ENCODE measurements at regions not wholly inside any gene's neighbourhood (a gene's known extent, or its start where the extent isn't known, plus 50 kb on each side); places are given as distances from the start of the nearest gene placed in this dataset.

DNA sequence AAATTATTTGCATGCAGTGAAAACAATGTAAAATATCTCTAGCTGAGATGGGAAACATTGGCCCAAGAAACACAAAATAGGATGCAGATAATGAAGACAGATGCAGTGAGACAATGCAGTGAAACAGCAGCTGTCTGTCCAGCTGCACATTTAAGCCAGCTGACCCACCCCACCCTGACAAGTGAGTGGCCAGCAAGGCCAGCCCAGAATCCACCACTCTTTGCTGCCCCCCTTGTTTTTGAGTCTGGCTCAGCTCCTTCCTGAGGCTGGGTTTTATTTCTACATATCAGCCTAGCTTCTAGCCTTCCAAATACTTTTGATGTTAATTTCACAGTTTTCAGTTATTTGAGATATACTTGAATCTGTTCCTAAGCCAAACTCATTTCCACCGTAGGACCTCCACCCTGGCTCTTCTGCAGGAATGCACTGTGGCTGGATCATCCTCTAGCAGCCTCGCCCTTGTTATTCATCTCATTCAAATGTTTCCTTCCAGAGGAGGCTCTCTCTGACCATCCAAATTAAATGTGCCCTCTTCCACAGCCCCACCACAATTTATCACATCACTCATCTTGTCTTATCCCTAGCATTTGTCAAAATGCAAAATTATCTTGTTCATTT is 154.1 kb upstream of the POU2AF2 start:
- DNase-seq: no peak

DNA sequence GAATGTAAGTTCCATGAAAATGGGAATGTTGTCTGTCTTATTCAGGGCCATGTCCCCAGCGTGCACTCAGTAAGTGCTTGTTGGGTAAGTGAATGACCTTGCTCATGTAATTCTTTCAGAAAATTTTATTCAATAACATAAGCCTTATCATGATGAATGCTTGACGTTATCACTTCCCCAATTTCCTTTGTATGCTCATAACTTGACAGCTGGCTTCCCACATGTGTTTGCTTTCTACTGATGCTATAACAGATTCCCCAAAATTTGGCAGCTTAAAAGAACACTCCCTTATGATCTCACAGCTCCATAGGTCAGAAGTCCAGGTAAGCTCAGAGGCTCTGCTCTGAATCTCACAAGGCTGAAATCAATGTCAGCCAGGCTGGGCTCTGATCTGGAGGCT is 155.8 kb upstream of the POU2AF2 start:
- DNase-seq: no peak

DNA sequence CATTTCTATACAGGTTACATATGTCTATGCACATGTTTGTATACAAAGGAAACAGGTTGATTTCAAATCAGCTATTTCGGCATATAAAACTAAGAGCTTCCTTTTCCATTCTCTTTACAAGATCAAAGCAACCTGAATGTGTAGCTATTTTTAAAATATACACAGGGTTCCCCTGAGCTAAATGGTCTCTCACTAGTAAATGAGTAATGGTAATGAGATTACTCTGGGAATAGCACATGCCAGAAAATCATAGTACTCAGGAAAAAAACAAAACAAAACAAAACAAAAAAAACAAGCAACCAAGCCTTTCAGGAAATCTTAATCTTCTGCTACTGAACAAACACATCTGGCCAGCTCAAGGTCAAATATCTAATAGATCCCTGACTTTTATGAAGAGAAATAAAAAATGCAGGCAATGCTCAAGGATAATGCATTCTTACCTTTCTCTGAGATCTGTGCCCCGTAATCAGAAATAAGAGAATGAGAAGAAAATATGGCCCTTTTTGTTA is 156.6 kb upstream of the POU2AF2 start:
- no peak for DNase-seq

DNA sequence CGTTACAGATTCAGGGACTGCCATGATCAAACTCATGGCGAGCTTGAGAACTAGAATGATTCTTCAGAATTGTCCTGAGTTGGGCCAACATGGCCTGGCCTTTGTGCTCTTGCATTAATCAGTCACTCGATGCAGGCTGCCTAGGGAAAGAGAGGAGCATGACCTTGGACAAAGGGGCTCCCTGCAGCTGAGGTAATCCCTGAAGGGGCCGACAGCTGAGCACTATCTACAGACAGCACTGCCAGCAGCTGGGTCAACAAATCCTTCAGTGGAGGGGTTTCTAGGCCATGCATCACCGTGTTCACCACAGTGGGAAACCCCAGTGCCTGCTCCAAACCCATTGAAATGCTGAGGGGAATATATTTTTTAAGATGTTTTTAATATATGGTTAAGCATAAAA is 159.5 kb upstream of the POU2AF2 start:
- no peak for DNase-seq

DNA sequence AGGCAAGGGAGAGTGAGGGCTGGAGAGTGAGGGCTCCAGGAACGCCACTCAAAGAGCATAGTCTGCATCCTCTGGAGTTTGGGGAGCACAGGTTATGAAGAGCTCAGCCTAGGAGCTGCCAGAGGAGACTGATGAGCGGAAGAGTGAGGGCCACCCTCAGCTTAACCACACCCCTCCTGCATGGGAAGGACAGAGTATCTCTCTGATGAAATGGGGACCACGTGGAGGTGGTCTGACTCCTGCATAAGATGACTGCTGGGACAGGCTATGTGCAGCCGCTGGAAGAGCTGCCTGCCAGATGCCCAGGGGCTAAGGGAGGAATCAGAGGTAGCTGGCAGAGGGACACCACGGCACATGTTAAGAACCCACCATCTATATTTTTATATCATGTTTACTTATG is 162.9 kb upstream of the POU2AF2 start:
- DNase-seq: no peak

DNA sequence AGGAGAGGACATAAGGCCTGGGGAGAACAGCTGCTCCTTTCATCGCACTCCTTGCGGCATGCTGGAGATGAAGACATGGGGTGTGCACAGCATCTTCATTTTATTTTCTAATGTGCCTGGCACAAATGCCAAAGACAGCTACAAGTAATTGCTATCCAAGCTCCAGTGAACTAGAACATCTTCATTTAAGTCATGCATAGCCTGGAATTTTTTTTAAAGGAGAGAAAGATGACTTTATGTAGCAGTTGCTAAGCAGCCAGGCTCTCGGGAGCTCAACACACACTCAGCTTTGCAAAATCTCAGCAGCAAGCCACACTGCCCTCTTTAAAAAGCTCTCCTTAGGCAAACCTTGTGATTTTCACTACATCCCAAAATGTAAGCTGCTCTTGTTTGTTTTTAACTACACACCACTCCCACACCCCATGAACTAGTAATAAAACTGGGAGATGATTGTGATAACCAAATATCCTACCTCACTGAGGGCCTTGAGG is 164.5 kb upstream of the POU2AF2 start:
- DNase-seq: no peak

DNA sequence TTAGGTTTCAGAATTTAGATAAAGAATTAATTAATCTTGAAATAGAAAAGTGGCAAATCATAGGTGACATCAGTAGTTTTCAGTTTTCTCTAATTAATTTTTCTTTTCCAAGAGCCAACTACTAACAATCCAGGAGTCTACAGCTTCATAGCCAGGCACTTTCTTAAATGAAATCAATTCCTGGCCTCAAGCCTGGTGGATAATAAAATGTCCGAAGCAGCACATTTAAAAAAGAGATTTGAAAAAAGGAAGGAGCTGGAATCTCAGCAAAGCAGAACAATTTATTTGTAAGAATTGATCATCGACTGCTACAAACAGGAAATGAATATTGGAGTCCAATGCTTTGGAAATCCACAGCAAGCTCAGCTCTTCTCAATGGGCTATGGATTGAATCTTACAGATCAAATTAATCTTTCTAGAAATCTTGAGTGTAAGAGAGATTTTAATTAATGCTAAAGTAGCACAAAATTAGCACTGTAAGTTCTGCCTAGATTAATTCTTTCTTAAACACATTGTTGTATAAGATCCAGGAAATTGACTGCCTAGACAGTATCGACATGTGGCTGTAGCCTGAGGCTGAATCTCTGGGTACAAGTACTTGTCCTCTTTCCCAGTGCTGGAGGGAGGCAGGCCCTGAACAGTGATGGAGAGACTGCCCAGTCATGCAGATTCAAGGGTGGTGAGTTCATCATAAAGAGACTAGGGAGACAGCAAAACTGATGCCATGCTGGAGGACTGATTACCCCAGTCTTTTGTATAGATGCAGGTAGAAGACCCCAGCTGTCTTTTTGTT is 167.8 kb upstream of the POU2AF2 start:
- no peak for DNase-seq

DNA sequence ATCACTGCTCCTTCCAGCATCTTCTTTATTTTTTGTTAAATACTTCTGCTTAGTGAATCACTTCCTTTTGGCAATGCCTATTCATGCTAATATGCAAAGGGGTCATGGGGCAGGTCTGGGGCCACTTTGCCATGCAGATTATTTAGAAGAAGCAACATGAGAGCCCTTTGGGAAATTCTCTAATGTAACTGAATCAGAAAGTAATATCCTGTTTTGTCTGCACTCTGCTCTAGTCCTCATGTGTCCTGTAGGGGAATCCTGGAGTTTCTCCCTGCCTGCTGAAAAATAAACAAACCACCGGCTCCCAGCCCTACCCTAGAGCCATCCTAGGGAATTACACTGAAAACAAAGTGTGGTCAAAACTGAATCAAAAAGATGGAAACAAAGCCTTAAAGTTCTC is 176.5 kb upstream of the POU2AF2 start:
- DNase-seq: peak; percentile 46

DNA sequence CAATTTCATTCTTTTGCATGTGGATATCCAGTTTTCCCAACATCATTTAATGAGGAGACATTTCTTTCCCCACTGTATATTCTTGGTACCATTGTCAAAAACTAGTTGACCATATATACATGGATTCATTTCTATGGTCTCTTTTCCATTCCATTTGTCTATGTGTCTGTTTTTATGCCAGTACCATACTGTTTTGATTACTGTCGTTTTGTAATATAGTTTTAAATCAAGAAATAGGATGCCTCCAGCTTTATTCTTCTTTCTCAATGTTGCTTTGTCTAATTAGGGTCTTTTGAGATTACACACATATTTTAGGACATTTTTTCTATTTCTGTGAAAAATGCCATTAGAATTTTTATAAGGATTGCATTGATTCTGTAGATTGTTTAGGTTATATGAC is 177.5 kb upstream of the POU2AF2 start:
- DNase-seq: no peak

DNA sequence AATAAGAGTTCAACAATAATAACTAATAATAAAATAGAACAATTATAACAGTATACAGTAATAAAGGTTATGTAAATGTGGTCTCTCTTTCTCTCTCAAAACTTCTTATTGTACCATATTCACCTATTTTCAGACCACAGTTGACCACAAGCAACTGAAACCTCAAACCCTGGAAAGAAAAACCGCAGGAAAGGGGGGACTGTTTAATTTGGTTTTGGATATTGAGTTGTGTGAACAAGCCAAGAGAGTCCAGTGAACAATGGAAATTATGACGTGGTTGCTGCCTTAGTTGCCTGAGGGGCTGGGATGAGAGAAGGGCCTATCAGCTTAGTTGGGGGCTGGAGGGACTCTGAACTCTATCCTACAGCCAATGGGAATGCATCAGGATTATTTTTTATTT is 178.7 kb upstream of the POU2AF2 start:
- DNase-seq: no peak

DNA sequence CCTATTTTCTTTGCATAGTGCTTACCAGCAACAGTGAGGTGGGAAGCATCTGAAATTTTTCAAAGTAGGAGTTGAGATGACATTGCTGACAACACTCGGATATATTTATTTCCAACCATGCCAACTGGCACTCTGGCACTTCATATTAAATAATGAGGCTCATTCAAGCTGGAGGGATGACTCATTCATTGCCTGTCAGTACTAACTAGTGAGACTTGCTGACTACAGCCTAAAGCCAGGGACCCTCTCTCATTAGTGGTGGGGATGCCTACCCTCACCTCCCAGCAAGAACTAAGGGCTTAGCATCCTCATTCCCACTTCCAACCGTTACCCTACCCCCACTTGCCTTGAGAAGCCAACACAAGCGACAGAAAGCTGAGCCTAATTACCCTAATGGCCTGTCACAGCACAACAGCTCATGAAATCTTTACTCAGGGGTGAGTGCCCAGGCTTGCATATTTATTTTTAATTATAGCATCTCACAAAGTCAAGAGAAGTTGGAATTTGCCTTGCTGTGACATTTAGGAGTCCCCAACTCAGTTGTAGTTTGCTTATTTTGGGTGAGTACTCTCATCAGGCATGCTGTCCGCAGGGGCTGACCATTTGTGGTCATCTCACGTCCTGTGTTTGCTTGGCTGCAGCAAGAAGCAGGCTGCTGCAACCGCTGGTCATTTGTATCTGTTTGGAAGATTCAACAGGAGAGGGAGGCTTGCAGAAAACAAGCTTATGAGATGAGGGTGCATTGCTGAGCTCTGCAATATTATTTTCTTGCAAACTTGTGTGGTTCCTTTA is 181.6 kb upstream of the POU2AF2 start:
- no peak for DNase-seq

DNA sequence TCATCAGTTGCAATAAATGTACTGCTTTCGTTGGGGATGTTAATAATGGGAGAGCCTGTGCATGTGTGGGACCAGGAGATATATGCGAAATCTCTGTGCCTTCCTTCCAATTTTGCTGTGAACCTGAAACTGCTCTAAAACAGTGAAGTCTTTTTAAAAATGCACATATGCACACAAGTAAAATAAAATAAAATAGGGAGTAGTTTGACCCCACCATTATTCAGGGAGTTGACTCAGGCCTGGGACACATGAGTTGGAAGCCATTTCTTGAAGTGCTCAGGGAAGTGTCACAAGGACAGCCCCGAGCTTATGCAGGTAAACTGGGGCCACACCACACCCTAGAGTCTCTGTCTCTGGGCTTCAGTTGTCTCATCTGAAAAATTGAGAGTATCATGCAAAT is 183.1 kb upstream of the POU2AF2 start:
- no peak for DNase-seq

DNA sequence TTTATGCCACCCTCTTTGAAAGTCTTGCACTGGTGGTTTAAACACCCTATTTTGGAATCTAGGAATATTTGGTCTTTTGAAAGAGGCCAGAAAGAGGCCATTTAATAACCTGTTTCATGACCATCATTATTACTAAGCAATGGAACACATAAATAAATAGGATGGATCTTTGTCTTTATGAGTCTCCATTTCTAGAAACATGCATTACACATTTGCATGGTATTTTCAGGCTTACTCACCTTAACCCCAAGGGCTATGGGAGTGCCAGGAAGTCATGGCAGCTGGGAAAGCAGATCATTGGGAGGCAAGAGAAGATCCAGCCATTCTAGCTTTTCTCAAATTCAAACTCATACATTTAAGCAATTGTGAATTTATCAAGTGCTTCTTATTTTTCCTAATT is 185.8 kb upstream of the POU2AF2 start:
- no peak for DNase-seq

DNA sequence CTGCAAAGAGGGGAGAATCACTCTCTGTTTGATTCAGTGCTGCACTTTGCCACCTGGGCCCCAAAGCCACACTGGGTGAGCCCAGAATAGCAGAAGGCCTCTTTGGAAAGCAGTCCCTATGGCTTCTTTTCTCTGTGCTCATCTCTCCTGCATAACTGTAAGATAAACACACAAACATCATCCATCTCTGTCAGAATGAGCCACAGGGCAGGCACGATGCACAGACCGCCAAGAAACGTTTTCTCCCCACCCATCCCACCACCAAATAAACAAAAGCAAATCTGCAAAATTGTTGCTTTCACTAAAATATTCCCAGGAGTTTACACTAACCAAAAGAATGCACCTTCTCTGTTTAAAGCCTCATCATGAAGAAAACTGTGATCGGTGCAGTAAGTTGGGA is 196.4 kb upstream of the POU2AF2 start:
- no peak for DNase-seq

DNA sequence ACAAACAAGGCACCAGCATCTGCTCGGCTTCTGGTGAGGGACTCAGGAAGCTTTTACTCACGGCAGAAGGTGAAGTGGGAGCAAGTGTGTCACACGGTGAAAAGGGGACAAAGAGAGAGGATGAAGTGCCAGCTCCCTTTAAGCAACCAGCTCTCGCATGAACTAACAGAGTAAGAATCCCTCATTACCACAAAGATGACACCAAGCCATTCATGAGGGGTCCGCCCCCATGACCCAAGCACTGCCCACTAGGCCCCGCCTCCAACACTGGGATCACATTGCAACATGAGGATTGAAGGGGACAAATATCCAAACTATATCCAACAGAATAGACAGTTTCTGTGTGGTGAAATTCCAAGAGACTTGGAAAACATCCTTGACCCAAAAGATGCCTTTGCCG is 198.2 kb upstream of the POU2AF2 start:
- no peak for DNase-seq

DNA sequence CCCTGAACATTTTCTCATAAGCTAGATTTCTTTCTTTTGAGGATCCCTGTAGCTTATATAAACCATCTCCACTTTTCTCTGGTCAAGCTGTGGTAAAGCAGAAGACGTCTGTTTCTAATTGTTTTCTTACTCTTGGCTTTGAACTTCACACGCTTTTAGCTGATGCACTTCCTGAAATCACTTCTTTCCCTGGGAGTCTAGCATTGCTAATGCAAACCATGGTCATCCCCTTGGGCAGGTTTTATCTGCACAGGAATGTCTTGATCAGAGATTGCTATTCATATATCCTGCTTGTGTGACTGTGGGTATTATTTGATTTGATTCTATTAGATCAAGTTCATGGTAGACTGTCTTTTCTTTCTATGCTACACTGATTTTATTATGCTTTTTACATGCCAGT is 199.2 kb upstream of the POU2AF2 start:
- DNase-seq: no peak

DNA sequence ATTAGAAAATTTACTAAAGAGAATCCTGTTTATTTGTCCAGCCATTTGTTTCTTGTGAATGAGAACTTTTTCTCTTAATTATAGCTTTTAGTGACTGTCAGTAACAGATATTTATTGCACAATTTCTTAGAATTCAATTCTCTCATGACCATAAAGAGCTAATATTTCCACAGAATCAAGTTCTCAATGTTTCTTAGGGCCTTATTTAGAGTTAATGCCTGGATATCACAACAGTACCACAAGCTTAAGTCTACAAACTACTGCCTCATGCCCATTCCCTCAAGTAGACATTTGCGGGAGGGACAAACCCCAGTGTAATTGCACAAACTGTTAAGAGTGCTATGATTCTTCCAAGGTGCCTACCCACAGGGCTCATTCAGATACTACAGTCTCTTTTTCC is 199.7 kb upstream of the POU2AF2 start:
- no peak for DNase-seq

DNA sequence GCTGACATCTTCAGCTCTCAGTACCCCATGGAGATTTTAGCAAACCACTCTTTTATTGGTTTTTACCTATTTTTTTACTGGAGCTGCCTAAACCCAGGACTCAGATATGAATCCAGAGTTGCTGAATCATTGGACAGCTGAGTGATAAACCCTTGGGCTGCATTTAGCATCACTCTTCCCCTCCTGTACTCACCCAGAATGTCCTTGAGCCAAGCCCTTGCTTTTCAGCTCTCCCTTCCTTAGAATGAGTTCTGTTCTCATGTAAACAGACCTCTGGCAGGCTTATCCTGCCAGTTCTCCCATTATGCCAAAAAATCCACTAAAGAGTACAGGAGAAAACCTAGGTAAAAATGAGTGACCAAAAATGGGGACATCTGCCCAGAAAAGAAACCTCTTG is 200.1 kb upstream of the POU2AF2 start:
- DNase-seq: no peak

DNA sequence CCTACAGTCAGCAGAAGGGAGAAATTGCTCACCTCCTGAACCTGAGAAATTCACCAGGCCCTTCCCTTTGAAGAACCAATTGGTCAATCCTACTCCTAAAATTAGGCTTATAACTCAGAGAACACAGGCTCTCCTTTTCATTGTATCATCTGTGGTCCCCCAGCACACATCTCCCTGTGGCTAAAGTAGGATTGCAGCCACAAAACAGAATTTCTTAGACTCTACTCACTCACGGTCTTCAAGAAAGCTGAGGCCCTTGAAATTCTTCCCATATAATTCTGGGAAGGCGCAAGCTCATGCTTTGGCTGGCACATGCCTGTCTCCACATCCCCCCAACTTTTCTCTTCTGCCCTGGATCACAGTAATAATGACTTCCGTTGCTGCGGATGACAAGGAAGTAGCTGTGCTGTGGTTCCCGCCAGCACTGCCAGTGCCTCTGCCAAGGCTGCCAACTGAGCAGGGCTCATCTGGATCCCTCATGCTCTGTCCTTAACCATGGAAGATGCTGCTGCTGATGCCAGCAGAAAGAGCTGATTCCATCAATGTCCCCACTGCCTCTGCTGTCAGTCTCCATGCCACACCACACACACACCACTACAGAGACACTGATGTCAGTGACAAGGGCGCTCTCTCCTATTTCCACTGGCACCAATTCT is 200.6 kb upstream of the POU2AF2 start:
- DNase-seq: no peak

DNA sequence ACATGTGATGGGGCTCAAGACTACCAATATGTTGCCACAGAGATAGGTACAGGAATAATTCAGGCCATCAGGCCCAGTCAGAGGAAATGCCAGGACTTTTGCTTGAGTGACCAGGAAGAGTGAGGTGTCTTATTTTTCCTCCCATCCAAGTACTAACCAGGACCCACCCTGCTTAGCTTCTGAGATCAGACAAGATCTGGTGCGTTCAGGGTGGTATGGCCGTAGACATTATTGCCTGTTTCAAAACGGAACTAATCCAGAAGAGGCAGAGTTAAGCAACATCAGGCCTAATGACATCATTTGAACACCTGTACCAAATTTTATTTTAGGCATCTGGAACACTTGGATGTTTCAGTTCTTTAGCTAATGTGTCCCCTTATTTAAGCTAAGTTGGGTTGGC is 205.5 kb upstream of the POU2AF2 start:
- DNase-seq: no peak

DNA sequence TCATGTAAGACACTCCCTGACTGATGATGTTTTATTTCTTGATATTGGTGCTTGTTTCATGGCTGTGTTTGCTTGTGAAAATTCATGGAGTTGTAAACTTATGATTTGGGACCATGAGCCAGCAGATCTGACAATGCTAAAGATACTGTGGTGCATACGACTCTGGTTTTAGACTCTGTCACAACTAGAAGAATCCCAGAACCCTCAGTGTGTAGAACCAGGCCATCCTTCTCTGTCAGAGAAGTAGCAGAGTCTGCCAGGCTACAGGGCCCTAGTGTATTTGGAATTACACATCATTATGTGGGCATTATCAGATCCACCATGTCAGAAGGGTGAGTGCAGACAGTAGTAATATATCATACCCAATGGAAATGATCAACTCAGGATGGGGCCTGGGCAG is 209.8 kb upstream of the POU2AF2 start:
- no peak for DNase-seq

DNA sequence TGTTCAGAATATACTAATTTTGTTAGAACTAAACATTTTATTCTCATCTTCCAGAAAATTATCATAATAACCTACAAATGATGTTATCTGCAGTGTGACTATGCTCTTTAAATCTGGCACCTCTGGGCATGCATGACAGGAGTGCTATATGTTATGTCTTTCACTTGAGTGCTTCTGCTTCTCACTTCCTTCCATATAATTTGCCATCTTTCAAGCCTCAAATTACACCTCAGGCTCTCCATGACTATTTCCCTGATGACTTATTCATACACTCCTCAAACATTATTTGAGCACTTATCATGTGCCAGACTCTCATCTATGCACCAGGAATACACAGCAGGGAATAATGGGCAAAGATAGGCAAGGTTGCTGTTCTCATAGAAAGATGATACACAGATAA is 219.3 kb upstream of the POU2AF2 start:
- no peak for DNase-seq

DNA sequence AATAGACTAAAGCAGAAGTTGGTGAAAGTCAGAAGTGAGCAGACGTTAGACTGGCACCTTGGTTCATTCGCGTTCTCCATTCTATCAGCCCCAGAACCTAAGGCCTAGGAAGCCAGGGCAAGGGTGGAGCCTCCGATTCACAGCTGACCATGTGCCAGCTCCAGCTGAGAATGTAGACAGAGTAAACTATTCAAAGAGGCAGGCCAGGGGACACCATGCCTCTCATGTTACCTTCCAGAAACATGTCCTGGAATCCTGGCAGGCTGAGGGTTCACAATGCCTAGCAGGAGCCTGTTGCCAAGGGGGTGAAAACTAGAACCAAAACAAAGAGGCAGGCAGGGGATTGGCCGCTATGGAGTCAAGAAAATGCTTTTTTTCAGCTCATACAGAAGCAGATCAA is 224.4 kb upstream of the POU2AF2 start:
- no peak for DNase-seq
